Mesendoderm (in vitro differentiated cells): ENCODE measurements at regions not wholly inside any gene's neighbourhood (a gene's known extent, or its start where the extent isn't known, plus 50 kb on each side); places are given as distances from the start of the nearest gene placed in this dataset.

Source experiments
- DNase-seq: peaks from one replicate; pipeline ENCODE4 v3.0.0; 2013
- H2AK5ac ChIP-seq: 2 replicates; pipeline ENCODE4 v1.6.1; 2013; ENCODE audit warnings: low read length, inconsistent platforms
- H2BK120ac ChIP-seq: 2 replicates; pipeline ENCODE4 v1.6.1; 2013; ENCODE audit warnings: low read depth, mild to moderate bottlenecking, low read length, moderate library complexity, mixed read lengths
- H2BK15ac ChIP-seq: replicated peaks from 2 replicates; pipeline ENCODE4 v1.6.1; 2013; ENCODE audit warnings: low read depth, mild to moderate bottlenecking, moderate library complexity
- H2BK5ac ChIP-seq: 2 replicates; pipeline ENCODE4 v1.6.1; 2013; ENCODE audit warnings: low read length, inconsistent platforms
- H3K18ac ChIP-seq: 2 replicates; pipeline ENCODE4 v1.6.1; 2013; ENCODE audit warnings: mild to moderate bottlenecking, low read length, mixed read lengths
- H3K23ac ChIP-seq: one replicate; pipeline ENCODE4 v1.6.1; 2013; ENCODE audit warnings: low read length
- H3K27ac ChIP-seq: 2 replicates; pipeline ENCODE4 v1.5.1; 2013; ENCODE audit warnings: low read depth, mild to moderate bottlenecking, inconsistent platforms, low read length, moderate library complexity
- H3K27me3 ChIP-seq: 2 replicates; pipeline ENCODE4 v1.6.1; 2013; ENCODE audit warnings: low read length, control low read depth, mild to moderate bottlenecking, inconsistent platforms; ENCODE audit not compliant: insufficient read depth, poor library complexity
- H3K36me3 ChIP-seq: 2 replicates; pipeline ENCODE4 v1.6.1; 2013; ENCODE audit warnings: low read length, inconsistent platforms; ENCODE audit not compliant: control insufficient read depth, insufficient read depth
- H3K4ac ChIP-seq: one replicate; pipeline ENCODE4 v1.6.1; 2013; ENCODE audit warnings: low read depth, mild to moderate bottlenecking, low read length, moderate library complexity
- H3K4me1 ChIP-seq: 2 replicates; pipeline ENCODE4 v1.6.1; 2013; ENCODE audit warnings: low read depth, low read length, inconsistent platforms; ENCODE audit not compliant: control insufficient read depth
- H3K4me2 ChIP-seq: 2 replicates; pipeline ENCODE4 v1.6.1; 2013; ENCODE audit warnings: low read length
- H3K4me3 ChIP-seq: 2 replicates; pipeline ENCODE4 v1.5.1; 2013; ENCODE audit warnings: mild to moderate bottlenecking, low read length
- H3K56ac ChIP-seq: one replicate; pipeline ENCODE4 v1.6.1; 2013; ENCODE audit warnings: low read length
- H3K79me1 ChIP-seq: 2 replicates; pipeline ENCODE4 v1.6.1; 2013; ENCODE audit warnings: low read length, inconsistent platforms
- H3K79me2 ChIP-seq: 2 replicates; pipeline ENCODE4 v1.6.1; 2013; ENCODE audit warnings: mild to moderate bottlenecking, low read length; ENCODE audit not compliant: control insufficient read depth, insufficient read depth
- H3K9ac ChIP-seq: 2 replicates; pipeline ENCODE4 v1.6.1; 2013; ENCODE audit warnings: low read length, inconsistent platforms
- H4K5ac ChIP-seq: one replicate; pipeline ENCODE4 v1.6.1; 2013; ENCODE audit warnings: low read length
- H4K8ac ChIP-seq: one replicate; pipeline ENCODE4 v1.6.1; 2013; ENCODE audit warnings: low read depth, mild to moderate bottlenecking, control low read depth, low read length, moderate library complexity
- WGBS: extraction: QIAGEN DNeasy Blood & Tissue Kit; methylation state at CpG from one replicate; pipeline ENCODE4 v1.1.7; 2013; ENCODE audit warnings: low lambda C conversion rate, missing lambda C conversion rate; ENCODE audit not compliant: insufficient coverage; ENCODE audit errors: extremely low coverage; 5-methylcytosine and 5-hydroxymethylcytosine counted together

DNA sequence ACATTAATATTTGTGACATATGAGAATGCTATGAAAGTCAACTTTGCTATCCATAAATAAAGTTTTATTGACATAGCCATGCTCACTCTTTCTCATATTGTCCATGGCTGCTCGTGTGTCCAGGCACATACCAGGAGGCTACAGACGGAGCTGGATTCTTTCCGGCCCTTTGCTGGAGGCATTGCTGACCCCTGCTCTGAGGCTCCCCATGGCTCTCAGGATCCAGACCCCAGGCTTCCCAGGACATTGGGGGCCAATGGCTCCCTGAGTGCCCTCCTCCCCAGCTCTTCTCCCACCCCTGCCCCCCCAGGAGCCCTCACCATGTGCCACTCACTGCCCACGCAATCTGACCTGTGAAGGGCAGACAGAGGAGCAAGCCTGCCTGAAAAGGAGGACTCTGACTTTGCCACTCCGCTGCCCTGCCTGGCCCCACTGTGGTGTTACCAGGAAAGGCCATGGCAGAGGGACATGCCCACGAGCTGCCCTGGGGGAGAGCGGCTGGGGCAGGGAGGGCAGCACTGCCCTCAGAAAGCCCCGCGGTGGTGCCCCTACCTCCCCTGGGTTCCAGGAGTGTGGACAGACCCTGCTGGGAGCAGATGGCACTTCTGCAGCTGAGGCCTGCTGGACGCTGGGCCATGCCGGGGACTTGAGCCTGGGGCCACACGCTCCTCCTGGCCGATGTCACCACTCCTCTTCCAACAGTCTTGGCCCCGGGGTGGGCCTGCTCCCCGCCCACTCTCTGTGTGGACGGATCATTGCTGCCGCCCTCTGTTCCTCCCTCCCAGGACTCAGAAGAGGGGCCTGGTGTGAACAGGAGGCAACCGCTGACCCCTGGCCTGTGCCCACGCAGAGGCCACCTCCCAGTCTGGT is 97.8 kb upstream of the BHLHE23 start:
- Histone ChIP-seq H3K9ac (no peak overlapping the region), H2BK120ac (no peak overlapping the region), H3K4me3 (no peak overlapping the region), H2BK15ac (no peak overlapping the region), H2BK5ac (no peak overlapping the region), H3K18ac (no peak overlapping the region), H2AK5ac (no peak overlapping the region), H3K56ac (no peak overlapping the region), H3K27ac (no peak overlapping the region), H4K5ac (no peak overlapping the region), H4K8ac (no peak overlapping the region), H3K27me3 (peaks cover 19% of the 10 kb centered on the region), H3K4ac (no peak overlapping the region), H3K23ac (no peak overlapping the region), H3K79me1 (no peaks in the 10 kb centered on the region), H3K4me1 (no peaks in the 10 kb centered on the region), H3K36me3 (no peaks in the 10 kb centered on the region), H3K4me2 (no peak overlapping the region), H3K79me2 (no peaks in the 10 kb centered on the region)
- no peak for DNase-seq
- WGBS = no CpG with 5 or more reads among the region's 19 CpGs

DNA sequence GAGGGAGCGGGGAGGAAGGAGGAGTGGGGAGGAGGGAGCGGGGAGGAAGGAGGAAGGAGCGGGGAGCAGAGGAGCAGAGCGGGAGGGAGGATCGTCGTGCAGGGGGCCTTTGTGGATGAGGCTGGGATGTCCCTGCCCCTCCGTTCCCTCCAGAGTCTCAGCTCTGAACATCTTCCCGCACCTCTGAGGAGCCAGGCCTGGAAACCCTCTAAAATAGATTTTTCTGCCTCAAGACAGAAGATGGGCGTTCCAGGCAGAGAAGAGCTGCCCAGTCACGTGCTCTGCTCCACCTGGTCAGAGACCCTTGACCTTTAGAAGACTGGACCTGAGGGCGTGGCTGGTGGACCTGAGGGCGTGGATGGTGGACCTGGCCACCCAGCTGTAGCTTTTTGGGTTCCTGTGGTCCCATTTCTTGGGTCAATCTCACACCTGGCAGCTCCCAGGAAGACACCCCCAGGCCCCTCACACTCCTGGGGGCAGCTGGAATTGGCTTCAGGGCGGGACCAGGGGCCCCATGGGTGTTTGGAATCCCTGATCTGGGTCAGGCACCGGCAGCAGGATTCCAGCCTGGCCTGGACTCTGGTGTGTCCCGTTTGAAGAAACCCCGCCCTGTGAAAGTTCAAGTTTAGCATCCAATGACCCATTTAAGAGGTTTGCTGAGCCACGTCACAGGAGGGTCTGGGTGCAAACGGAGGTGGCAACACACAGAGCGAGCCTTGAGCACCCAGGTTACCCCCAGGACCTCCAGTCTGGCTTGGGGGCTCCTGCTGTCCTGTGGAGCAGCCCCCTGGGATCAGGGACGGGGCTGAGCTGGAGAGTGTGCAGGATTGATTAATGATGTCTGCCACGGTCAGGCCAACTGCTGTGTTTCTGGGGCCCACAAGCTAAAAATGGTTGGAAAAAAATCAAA is 96.9 kb upstream of the BHLHE23 start:
- H4K5ac ChIP-seq = no peak overlapping the region
- no peak overlapping the region for H3K4me3 ChIP-seq
- no peak overlapping the region for H3K18ac ChIP-seq
- WGBS = no CpG with 5 or more reads among the region's 21 CpGs
- H3K27ac ChIP-seq = no peak overlapping the region
- no peak overlapping the region for H2BK5ac ChIP-seq
- no peaks in the 10 kb centered on the region for H3K4me1 ChIP-seq
- no peaks in the 10 kb centered on the region for H3K79me2 ChIP-seq
- H3K36me3 ChIP-seq = no peaks in the 10 kb centered on the region
- no peak overlapping the region for H3K4me2 ChIP-seq
- no peak overlapping the region for H3K9ac ChIP-seq
- H3K4ac ChIP-seq = no peak overlapping the region
- H2AK5ac ChIP-seq = no peak overlapping the region
- H3K79me1 ChIP-seq = no peaks in the 10 kb centered on the region
- H3K56ac ChIP-seq = no peak overlapping the region
- H3K27me3 ChIP-seq = peaks cover 24% of the 10 kb centered on the region
- no peak overlapping the region for H4K8ac ChIP-seq
- DNase-seq = peak; percentile 37
- no peak overlapping the region for H3K23ac ChIP-seq
- H2BK120ac ChIP-seq = no peak overlapping the region
- no peak overlapping the region for H2BK15ac ChIP-seq

DNA sequence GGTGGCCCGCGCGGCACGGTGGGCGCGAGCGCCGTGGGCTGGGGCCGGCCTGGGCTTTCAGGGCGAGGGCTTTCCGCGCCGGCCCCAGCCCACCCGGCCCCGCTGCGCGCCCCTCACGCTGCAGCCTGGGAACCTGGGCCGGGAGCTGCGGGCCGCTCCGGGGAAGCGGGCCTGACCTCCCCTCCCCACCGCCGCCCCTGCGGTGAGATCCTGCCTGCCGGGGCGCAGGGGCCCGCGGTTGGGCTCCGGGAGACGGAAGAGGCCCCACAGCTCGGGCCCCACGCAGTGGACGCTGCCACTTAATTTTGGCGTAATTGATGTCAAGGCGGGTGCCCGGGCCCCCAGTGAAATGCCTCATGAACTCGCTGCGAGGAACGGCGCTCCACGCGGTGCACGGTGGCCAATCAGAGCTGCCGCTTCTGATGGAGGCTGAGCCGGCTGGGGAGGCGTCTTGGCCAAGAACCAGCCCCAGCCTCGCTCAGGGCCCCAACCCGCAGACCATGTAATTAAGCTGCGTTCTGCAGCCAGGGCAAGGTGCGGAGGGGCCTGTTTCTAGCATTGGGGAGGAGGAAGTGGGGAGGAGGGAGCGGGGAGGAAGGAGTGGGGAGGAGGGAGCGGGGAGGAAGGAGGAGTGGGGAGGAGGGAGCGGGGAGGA is 96.1 kb upstream of the BHLHE23 start:
- Histone ChIP-seq H2BK120ac (no peak overlapping the region), H3K9ac (no peak overlapping the region), H2AK5ac (no peak overlapping the region), H4K8ac (no peak overlapping the region), H3K4me2 (peak overlapping the region; percentile 40), H4K5ac (no peak overlapping the region), H3K4me3 (no peak overlapping the region), H3K36me3 (no peaks in the 10 kb centered on the region), H3K56ac (peak overlapping the region; percentile 34), H3K18ac (no peak overlapping the region), H3K27ac (no peak overlapping the region), H3K23ac (no peak overlapping the region), H2BK15ac (no peak overlapping the region), H2BK5ac (no peak overlapping the region), H3K79me1 (no peaks in the 10 kb centered on the region), H3K27me3 (peaks cover 24% of the 10 kb centered on the region), H3K79me2 (no peaks in the 10 kb centered on the region), H3K4ac (no peak overlapping the region), H3K4me1 (no peaks in the 10 kb centered on the region)
- peak; percentile 58 for DNase-seq
- no CpG with 5 or more reads among the region's 55 CpGs for WGBS

DNA sequence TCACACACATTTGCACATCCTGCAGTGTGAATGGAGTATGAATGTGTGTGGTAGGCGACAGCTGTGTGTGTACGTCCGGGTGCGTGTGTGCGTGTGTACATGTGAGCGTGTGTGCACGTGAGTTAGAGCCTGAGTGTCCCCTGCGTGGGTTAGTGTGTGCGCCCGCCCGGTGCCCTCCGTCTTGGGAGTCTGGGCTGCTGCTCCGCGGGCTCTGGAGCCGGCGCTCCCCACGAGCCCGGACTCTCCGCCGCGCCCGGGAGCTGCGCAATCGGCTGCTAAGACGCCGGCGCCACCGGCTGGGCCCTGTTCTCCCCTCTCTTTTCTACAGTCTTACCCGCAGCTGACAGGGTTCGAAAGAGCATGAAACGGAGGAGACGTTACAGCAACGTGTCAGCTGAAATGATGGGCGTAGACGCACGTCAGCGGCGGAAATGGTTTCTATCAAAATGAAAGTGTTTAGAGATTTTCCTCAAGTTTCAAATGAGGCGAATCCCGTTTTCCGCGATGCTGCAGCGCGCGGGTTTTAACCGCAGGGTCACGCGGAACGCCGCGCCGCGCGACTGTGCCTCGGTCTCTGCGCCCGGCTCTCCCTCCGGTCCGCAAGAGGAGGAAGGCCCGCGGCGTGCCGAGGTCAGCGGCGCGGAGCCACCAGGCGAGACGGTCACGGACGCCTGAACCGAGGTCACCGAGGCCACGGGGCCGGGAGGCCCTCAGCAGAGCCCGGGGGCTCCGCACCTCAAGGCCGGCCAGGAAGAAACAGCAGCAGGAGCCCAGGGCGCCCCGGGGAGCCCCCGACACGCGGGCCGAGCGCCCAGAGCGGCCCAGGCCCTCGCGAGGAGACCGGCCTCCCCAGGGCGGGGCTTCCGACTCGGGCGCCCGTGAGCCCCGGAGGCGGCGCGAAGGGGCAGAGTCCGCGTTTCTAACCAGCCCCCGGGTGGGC is 95.3 kb upstream of the BHLHE23 start:
- H3K4me2 ChIP-seq = peak overlapping the region; percentile 40
- no CpG with 5 or more reads among the region's 100 CpGs for WGBS
- H2BK120ac ChIP-seq = no peak overlapping the region
- H3K18ac ChIP-seq = no peak overlapping the region
- H3K27me3 ChIP-seq = peaks cover 24% of the 10 kb centered on the region
- H3K9ac ChIP-seq = peak overlapping the region; percentile 53
- H4K5ac ChIP-seq = no peak overlapping the region
- H3K79me2 ChIP-seq = no peaks in the 10 kb centered on the region
- no peak overlapping the region for H3K27ac ChIP-seq
- no peak overlapping the region for H2AK5ac ChIP-seq
- H3K36me3 ChIP-seq = no peaks in the 10 kb centered on the region
- peak; percentile 52 for DNase-seq
- no peaks in the 10 kb centered on the region for H3K79me1 ChIP-seq
- no peak overlapping the region for H4K8ac ChIP-seq
- no peaks in the 10 kb centered on the region for H3K4me1 ChIP-seq
- H2BK5ac ChIP-seq = no peak overlapping the region
- no peak overlapping the region for H3K23ac ChIP-seq
- H3K56ac ChIP-seq = peak overlapping the region; percentile 22
- no peak overlapping the region for H3K4ac ChIP-seq
- peak overlapping the region; percentile 22 for H3K4me3 ChIP-seq
- no peak overlapping the region for H2BK15ac ChIP-seq
